OCI-M1 (cell line): ENCODE measurements at regions not wholly inside any gene's neighbourhood (a gene's known extent, or its start where the extent isn't known, plus 50 kb on each side); places are given as distances from the start of the nearest gene placed in this dataset.
"Not testable (repeated sequence)": the region's sequence is repeated elsewhere in the genome, so short reads cannot be mapped to it uniquely, and the experiment has no call there.

Experiments used
- DNase-seq: peaks from one replicate; lab custom pipeline; 2025; lab: John Stamatoyannopoulos, UW

- no peak for DNase-seq
These were observed 105.0 kb downstream of the OTUD1 start for GRCh38 chr10:23543691-23544380.

- DNase-seq, result not testable (repeated sequence)
These were observed 107.0 kb downstream of the OTUD1 start for GRCh38 chr10:23545866-23546265.

- DNase-seq, result no peak
These were observed 118.0 kb downstream of the OTUD1 start for GRCh38 chr10:23556727-23557440.

- DNase-seq, result no peak
These were observed 118.9 kb downstream of the OTUD1 start for GRCh38 chr10:23557777-23558176.

- no peak for DNase-seq
These were observed 119.5 kb downstream of the OTUD1 start for GRCh38 chr10:23558361-23558799.

GRCh38 chr10:23568996-23569395 is 130.1 kb downstream of the OTUD1 start:
- DNase-seq, result no peak

- DNase-seq, result no peak
These were observed 133.0 kb downstream of the OTUD1 start for GRCh38 chr10:23571884-23572283.

- DNase-seq, result no peak
These were observed 143.1 kb downstream of the OTUD1 start for GRCh38 chr10:23581906-23582450.

- no peak for DNase-seq
These were observed 145.5 kb downstream of the OTUD1 start for GRCh38 chr10:23584396-23584795.

GRCh38 chr10:23585186-23585585 is 146.3 kb downstream of the OTUD1 start:
- no peak for DNase-seq

GRCh38 chr10:23585666-23586065 is 146.8 kb downstream of the OTUD1 start:
- DNase-seq, result no peak

GRCh38 chr10:23595278-23595677 is 156.4 kb downstream of the OTUD1 start:
- not testable (repeated sequence) for DNase-seq

GRCh38 chr10:23604613-23605012 is 165.7 kb downstream of the OTUD1 start:
- DNase-seq, result no peak

GRCh38 chr10:23606456-23606855 is 167.6 kb downstream of the OTUD1 start:
- DNase-seq, result no peak

GRCh38 chr10:23608926-23609325 is 170.1 kb downstream of the OTUD1 start:
- no peak for DNase-seq

GRCh38 chr10:23610626-23611307 is 171.9 kb downstream of the OTUD1 start:
- DNase-seq, result no peak

GRCh38 chr10:23611308-23612029 is 172.6 kb downstream of the OTUD1 start:
- no peak for DNase-seq

- DNase-seq, result no peak
These were observed 175.0 kb downstream of the OTUD1 start for GRCh38 chr10:23613900-23614299.

GRCh38 chr10:23614483-23614882 is 175.6 kb downstream of the OTUD1 start:
- no peak for DNase-seq

- no peak for DNase-seq
These were observed 191.5 kb downstream of the OTUD1 start for GRCh38 chr10:23630376-23630775.

- no peak for DNase-seq
These were observed 192.0 kb downstream of the OTUD1 start for GRCh38 chr10:23630885-23631284.
